Upper lobe of left lung (tissue), 6 donors: ENCODE measurements at regions not wholly inside any gene's neighbourhood (a gene's known extent, or its start where the extent isn't known, plus 50 kb on each side); places are given as distances from the start of the nearest gene placed in this dataset.

Experiments
- ATAC-seq, 2 donors: fragments of 200-7000 bp; cut with Tn5 transposase; one replicate each; pipeline ENCODE4 v1.9.1; 2022; ENCODE audit warnings: mild to moderate bottlenecking in 2 of 2, moderate library complexity in 2 of 2; ENCODE audit not compliant: low FRiP score in 2 of 2
- DNase-seq, 2 donors: peaks; one replicate each; pipeline ENCODE4 v3.0.0-alpha.2; 2019 to 2020
- H3K27ac ChIP-seq, 4 donors: fragments of 200-600 bp; sonication (generic); one replicate each; pipeline ENCODE4 v1.5.1; 2016 to 2019
- H3K27me3 ChIP-seq, 4 donors: fragments of 200-600 bp; sonication (generic); one replicate each; pipeline ENCODE4 v1.5.1; 2017 to 2019
- H3K36me3 ChIP-seq, 4 donors: fragments of 200-600 bp; sonication (generic); one replicate each; pipeline ENCODE4 v1.5.1; 2016 to 2019
- H3K4me1 ChIP-seq, 4 donors: fragments of 200-600 bp; sonication (generic); one replicate each; pipeline ENCODE4 v1.5.1; 2018 to 2019
- H3K4me3 ChIP-seq, 4 donors: fragments of 200-600 bp; sonication (generic); one replicate each; pipeline ENCODE4 v1.5.1; 2017 to 2019; ENCODE audit warnings: mild to moderate bottlenecking in 2 of 4, moderate library complexity in 1 of 4
- H3K9me3 ChIP-seq, 4 donors: fragments of 200-600 bp; sonication (generic); one replicate each; pipeline ENCODE4 v1.5.1; 2018 to 2019
- CTCF ChIP-seq, 6 experiments: fragments of 450-650 bp in 4 of 6; fragments of 200-600 bp in 2 of 6; sonication (generic) in 2 of 6; IDR thresholded peaks; one replicate each; pipeline ENCODE4 v1.5.1; 2016 to 2019; ENCODE audit warnings: antibody characterized with exemption in 6 of 6
- EP300 ChIP-seq, 4 donors: sonication (generic); formaldehyde crosslinking; IDR thresholded peaks; one replicate each; pipeline ENCODE4 v1.5.1; 2017; ENCODE audit warnings: antibody characterized with exemption in 4 of 4, control low read depth in 2 of 4
- POLR2A ChIP-seq, 4 donors: fragments of 450-650 bp; IDR thresholded peaks; one replicate each; pipeline ENCODE4 v1.5.1; 2016 to 2017; ENCODE audit warnings: antibody characterized with exemption in 4 of 4, mild to moderate bottlenecking in 2 of 4
- POLR2AphosphoS5 ChIP-seq, 2 donors: sonication (generic); formaldehyde crosslinking; IDR thresholded peaks; one replicate each; pipeline ENCODE4 v1.5.1; 2017; ENCODE audit warnings: antibody characterized with exemption in 2 of 2
- WGBS, 2 donors: methylation state at CpG; one replicate each; pipeline ENCODE4 v1.1.5; 2017 to 2018; 5-methylcytosine and 5-hydroxymethylcytosine counted together
- small RNA-seq, 4 donors: library from RNA; depleted of rRNA; stranded (forward); fragments of <200 nt; gene quantifications; one replicate each; pipeline ENCODE3, GENCODE V24; 2016
- donor health status: DM: no; HTN: no; CAD: no; lungs with moderate emphysema.
- donor health status: DM: no; HTN: yes; CAD: no; lungs with severe emphysema.

GRCh38 chr4:10171055-10171454, 54.5 kb upstream of the WDR1 start:
- Histone ChIP-seq H3K27ac (no peak overlapping the region), H3K27me3 (no peaks in the 10 kb centered on the region), H3K4me1 (peaks cover 17 to 30% (median 24%) of the 10 kb centered on the region in 4 donors), H3K9me3 (no peaks in the 10 kb centered on the region), H3K4me3 (no peak overlapping the region), H3K36me3 (no peaks in the 10 kb centered on the region)
- ATAC-seq (no peak), DNase-seq (no peak)
- no peak for TF ChIP-seq POLR2A (IDR thresholded peaks at IDR 0.05)
- no peak for TF ChIP-seq EP300 (IDR thresholded peaks at IDR 0.05)
- no peak for TF ChIP-seq CTCF (IDR thresholded peaks at IDR 0.05)
- TF ChIP-seq POLR2AphosphoS5 (IDR thresholded peaks at IDR 0.05) = no peak
- 57 to 64% methylated on average over 3 of the region's 3 CpGs for WGBS, 2 donors

GRCh38 chr4:10169839-10170387, 53.3 kb upstream of the WDR1 start:
- Histone ChIP-seq H3K4me3 (no peak overlapping the region), H3K27me3 (no peaks in the 10 kb centered on the region), H3K9me3 (no peaks in the 10 kb centered on the region), H3K36me3 (no peaks in the 10 kb centered on the region), H3K27ac (no peak overlapping the region), H3K4me1 (peaks cover 17 to 29% (median 24%) of the 10 kb centered on the region in 4 donors)
- ATAC-seq = no peak
- DNase-seq = no peak
- TF ChIP-seq EP300 (IDR thresholded peaks at IDR 0.05) (no peak), POLR2A (IDR thresholded peaks at IDR 0.05) (no peak), CTCF (IDR thresholded peaks at IDR 0.05) (no peak), POLR2AphosphoS5 (IDR thresholded peaks at IDR 0.05) (no peak)
- WGBS, 2 donors = 92 to 98% methylated on average over 10 of the region's 10 CpGs

GRCh38 chr4:10168151-10168550, 51.6 kb upstream of the WDR1 start:
- no peaks in the 10 kb centered on the region for H3K9me3 ChIP-seq
- H3K4me1 ChIP-seq = peaks cover 8 to 12% (median 11%) of the 10 kb centered on the region in 4 donors
- no peak overlapping the region for H3K4me3 ChIP-seq
- 37 to 55% methylated on average over 3 of the region's 3 CpGs for WGBS, 2 donors
- DNase-seq (no peak), ATAC-seq (no peak)
- TF ChIP-seq POLR2AphosphoS5 (IDR thresholded peaks at IDR 0.05) (no peak), EP300 (IDR thresholded peaks at IDR 0.05) (no peak), CTCF (IDR thresholded peaks at IDR 0.05) (no peak), POLR2A (IDR thresholded peaks at IDR 0.05) (no peak)
- no peaks in the 10 kb centered on the region for H3K27me3 ChIP-seq
- no peaks in the 10 kb centered on the region for H3K36me3 ChIP-seq
- no peak overlapping the region for H3K27ac ChIP-seq

- no peak for ATAC-seq
- 68 to 79% methylated on average over 4 of the region's 4 CpGs for WGBS, 2 donors
- TF ChIP-seq EP300 (IDR thresholded peaks at IDR 0.05) = no peak
- no peak for TF ChIP-seq CTCF (IDR thresholded peaks at IDR 0.05)
- TF ChIP-seq POLR2A (IDR thresholded peaks at IDR 0.05) = no peak
- no peak for TF ChIP-seq POLR2AphosphoS5 (IDR thresholded peaks at IDR 0.05)
Observed at GRCh38 chr4:10167201-10167600, 50.6 kb upstream of the WDR1 start.

More at GRCh38 chr4:10167201-10167600, 50.6 kb upstream of the WDR1 start:
- Histone ChIP-seq H3K36me3 (no peaks in the 10 kb centered on the region), H3K9me3 (no peaks in the 10 kb centered on the region), H3K4me1 (peaks cover 1 to 3% (median 2%) of the 10 kb centered on the region in 4 donors), H3K4me3 (no peak overlapping the region), H3K27ac (no peak overlapping the region), H3K27me3 (no peaks in the 10 kb centered on the region)
- no peak for DNase-seq

Small RNAs in the stretch of these regions (small RNA-seq; reads per million reads assigned to genes)
- 0 reads per million in 4 donors for gene AC006499.8
